Skin epidermis (tissue), 12 donors: ENCODE measurements at regions not wholly inside any gene's neighbourhood (a gene's known extent, or its start where the extent isn't known, plus 50 kb on each side); places are given as distances from the start of the nearest gene placed in this dataset.
"Not testable (repeated sequence)": the region's sequence is repeated elsewhere in the genome, so short reads cannot be mapped to it uniquely, and the experiment has no call there.

Source experiments
- H3K27ac ChIP-seq, 21 experiments: fragments of 200-600 bp; sonication (generic) in 11 of 21; one replicate each; pipeline ENCODE4 v1.5.0; 2020; ENCODE audit warnings: mild to moderate bottlenecking in 3 of 21, inconsistent platforms in 2 of 21, moderate library complexity in 2 of 21
- H3K4me3 ChIP-seq, 7 experiments: fragments of 200-600 bp; sonication (generic) in 2 of 7; one replicate each; pipeline ENCODE4 v1.5.0; 2020; ENCODE audit warnings: inconsistent platforms in 2 of 7, mild to moderate bottlenecking in 2 of 7, moderate library complexity in 1 of 7

- no peak overlapping the region for H3K4me3 ChIP-seq
Observed at GRCh38 chr13:55572408-55572807, 1568.3 kb upstream of the PRR20A start.

GRCh38 chr13:55572862-55573261 is 1567.9 kb upstream of the PRR20A start:
- Histone ChIP-seq H3K4me3 (no peak overlapping the region), H3K27ac (no peak overlapping the region)

More at GRCh38 chr13:55572408-55572807, 1568.3 kb upstream of the PRR20A start:
- no peak overlapping the region for H3K27ac ChIP-seq

- no peak overlapping the region for H3K27ac ChIP-seq
- no peak overlapping the region for H3K4me3 ChIP-seq
Observed at GRCh38 chr13:55573565-55573964, 1567.2 kb upstream of the PRR20A start.

GRCh38 chr13:55576389-55576788 is 1564.3 kb upstream of the PRR20A start:
- no peak overlapping the region for H3K27ac ChIP-seq
- no peak overlapping the region for H3K4me3 ChIP-seq

- H3K4me3 ChIP-seq = no peak overlapping the region
- H3K27ac ChIP-seq = no peak overlapping the region
Observed at GRCh38 chr13:55577082-55577846, 1563.5 kb upstream of the PRR20A start.

GRCh38 chr13:55577847-55578210 is 1562.9 kb upstream of the PRR20A start:
- Histone ChIP-seq H3K27ac (no peak overlapping the region), H3K4me3 (no peak overlapping the region)

GRCh38 chr13:55582294-55582693 is 1558.4 kb upstream of the PRR20A start:
- H3K27ac ChIP-seq, H3K4me3 ChIP-seq: not testable (repeated sequence)

- Histone ChIP-seq H3K27ac (no peak overlapping the region), H3K4me3 (no peak overlapping the region)
Observed at GRCh38 chr13:55583953-55584593, 1556.6 kb upstream of the PRR20A start.

- Histone ChIP-seq H3K27ac (no peak overlapping the region), H3K4me3 (no peak overlapping the region)
Observed at GRCh38 chr13:55602784-55603183, 1537.9 kb upstream of the PRR20A start.

- Histone ChIP-seq H3K27ac (no peak overlapping the region), H3K4me3 (no peak overlapping the region)
Observed at GRCh38 chr13:55606045-55606665, 1534.6 kb upstream of the PRR20A start.

- no peak overlapping the region for H3K27ac ChIP-seq
- no peak overlapping the region for H3K4me3 ChIP-seq
Observed at GRCh38 chr13:55613429-55614187, 1527.1 kb upstream of the PRR20A start.

- H3K4me3 ChIP-seq = no peak overlapping the region
- H3K27ac ChIP-seq = no peak overlapping the region
Observed at GRCh38 chr13:55615081-55615480, 1525.6 kb upstream of the PRR20A start.

GRCh38 chr13:55617241-55617640 is 1523.5 kb upstream of the PRR20A start:
- Histone ChIP-seq H3K4me3 (no peak overlapping the region), H3K27ac (no peak overlapping the region)

GRCh38 chr13:55627221-55627620 is 1513.5 kb upstream of the PRR20A start:
- Histone ChIP-seq H3K27ac (no peak overlapping the region), H3K4me3 (no peak overlapping the region)

GRCh38 chr13:55632402-55632801 is 1508.3 kb upstream of the PRR20A start:
- Histone ChIP-seq H3K27ac (no peak overlapping the region), H3K4me3 (no peak overlapping the region)

- no peak overlapping the region for H3K4me3 ChIP-seq
- H3K27ac ChIP-seq = no peak overlapping the region
Observed at GRCh38 chr13:55649485-55649884, 1491.2 kb upstream of the PRR20A start.

GRCh38 chr13:55652657-55653056 is 1488.1 kb upstream of the PRR20A start:
- Histone ChIP-seq H3K4me3 (no peak overlapping the region), H3K27ac (no peak overlapping the region)

- Histone ChIP-seq H3K27ac (no peak overlapping the region), H3K4me3 (no peak overlapping the region)
Observed at GRCh38 chr13:55653497-55653896, 1487.2 kb upstream of the PRR20A start.

GRCh38 chr13:55654243-55654642 is 1486.5 kb upstream of the PRR20A start:
- H3K4me3 ChIP-seq = no peak overlapping the region
- no peak overlapping the region for H3K27ac ChIP-seq

- H3K4me3 ChIP-seq, H3K27ac ChIP-seq: not testable (repeated sequence)
Observed at GRCh38 chr13:55660264-55660663, 1480.5 kb upstream of the PRR20A start.
